ENCODE measurements at regions not wholly inside any gene's neighbourhood (a gene's known extent, or its start where the extent isn't known, plus 50 kb on each side); places are given as distances from the start of the nearest gene placed in this dataset.

- POLR2A ChIA-PET = no interaction called here
- peaks cover 0 to 11% (median 2%) of the 10 kb centered on the region in 9 donors for H3K9me3 Mint-ChIP-seq
- peaks cover 0 to 17% (median 0%) of the 10 kb centered on the region in 4 donors for H3K4me1 Mint-ChIP-seq
- no peaks in the 10 kb centered on the region for H3K36me3 Mint-ChIP-seq
- H3K27ac Mint-ChIP-seq = no peak overlapping the region
- ATAC-seq (no peak), DNase-seq (no peak)
- no peaks in the 10 kb centered on the region for H3K27me3 Mint-ChIP-seq
- H3K4me3 Mint-ChIP-seq = no peak overlapping the region
These were observed 604.2 kb downstream of the LRRIQ3 start for GRCh38 chr1:73593804-73594203.

- no peak for ATAC-seq
- POLR2A ChIA-PET = no interaction called here
- Mint-ChIP-seq H3K9me3 (peaks cover 0 to 11% (median 3%) of the 10 kb centered on the region in 9 donors), H3K27me3 (no peaks in the 10 kb centered on the region), H3K36me3 (no peaks in the 10 kb centered on the region), H3K4me1 (peaks cover 0 to 17% (median 0%) of the 10 kb centered on the region in 4 donors), H3K4me3 (peak overlapping the region in 1 of 10 donors; percentile 64), H3K27ac (no peak overlapping the region)
- no peak for DNase-seq
These were observed 604.6 kb downstream of the LRRIQ3 start for GRCh38 chr1:73593364-73593763.

GRCh38 chr1:73587080-73587479, 610.9 kb downstream of the LRRIQ3 start:
- Mint-ChIP-seq H3K4me1 (no peaks in the 10 kb centered on the region), H3K9me3 (peaks cover 0 to 17% (median 0%) of the 10 kb centered on the region in 9 donors), H3K27ac (no peak overlapping the region), H3K4me3 (no peak overlapping the region), H3K36me3 (no peaks in the 10 kb centered on the region), H3K27me3 (no peaks in the 10 kb centered on the region)
- DNase-seq (no peak), ATAC-seq (no peak)
- POLR2A ChIA-PET = no interaction called here

- ATAC-seq (no peak), DNase-seq (no peak)
- Mint-ChIP-seq H3K36me3 (peaks cover 0 to 4% (median 0%) of the 10 kb centered on the region in 3 donors), H3K4me3 (no peak overlapping the region), H3K27ac (no peak overlapping the region), H3K9me3 (peaks cover 5 to 27% (median 9%) of the 10 kb centered on the region in 9 donors), H3K4me1 (no peaks in the 10 kb centered on the region), H3K27me3 (peaks cover 0 to 2% (median 0%) of the 10 kb centered on the region in 5 donors)
- POLR2A ChIA-PET = no interaction called here
These were observed 620.8 kb downstream of the LRRIQ3 start for GRCh38 chr1:73577206-73577605.

GRCh38 chr1:73576083-73576482, 621.9 kb downstream of the LRRIQ3 start:
- POLR2A ChIA-PET = no interaction called here
- ATAC-seq (no peak), DNase-seq (no peak)
- H3K4me1 Mint-ChIP-seq = no peaks in the 10 kb centered on the region
- H3K27me3 Mint-ChIP-seq = peaks cover 0 to 2% (median 0%) of the 10 kb centered on the region in 5 donors
- H3K27ac Mint-ChIP-seq = no peak overlapping the region
- peaks cover 2 to 27% (median 9%) of the 10 kb centered on the region in 9 donors for H3K9me3 Mint-ChIP-seq
- no peak overlapping the region for H3K4me3 Mint-ChIP-seq
- H3K36me3 Mint-ChIP-seq = peaks cover 0 to 4% (median 0%) of the 10 kb centered on the region in 3 donors

DNA sequence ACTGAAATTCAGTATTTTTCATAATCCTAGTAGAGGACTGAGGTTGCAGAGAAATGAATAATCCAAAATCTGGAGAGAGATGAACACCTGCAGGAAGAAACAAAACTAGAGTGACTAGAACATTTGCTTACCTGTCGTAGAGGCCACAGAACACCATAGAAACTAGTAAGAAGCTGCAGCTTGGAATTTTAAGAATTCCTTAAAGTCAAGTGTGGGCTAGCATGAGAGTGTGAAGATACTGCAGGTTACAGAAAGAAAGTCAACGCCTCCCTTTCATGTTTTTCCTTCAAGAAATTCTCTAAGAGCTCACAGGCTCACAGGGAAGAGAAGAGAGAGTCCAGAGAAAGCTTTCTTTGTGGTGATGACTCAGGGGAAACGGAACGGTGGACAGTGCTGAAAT, 633.7 kb downstream of the LRRIQ3 start:
- Mint-ChIP-seq H3K27me3 (no peaks in the 10 kb centered on the region), H3K36me3 (peaks cover 0 to 8% (median 0%) of the 10 kb centered on the region in 3 donors), H3K4me3 (no peak overlapping the region), H3K27ac (no peak overlapping the region), H3K4me1 (no peaks in the 10 kb centered on the region), H3K9me3 (peaks cover 2 to 19% (median 9%) of the 10 kb centered on the region in 9 donors)
- ATAC-seq (no peak), DNase-seq (no peak)
- POLR2A ChIA-PET = no interaction called here

DNA sequence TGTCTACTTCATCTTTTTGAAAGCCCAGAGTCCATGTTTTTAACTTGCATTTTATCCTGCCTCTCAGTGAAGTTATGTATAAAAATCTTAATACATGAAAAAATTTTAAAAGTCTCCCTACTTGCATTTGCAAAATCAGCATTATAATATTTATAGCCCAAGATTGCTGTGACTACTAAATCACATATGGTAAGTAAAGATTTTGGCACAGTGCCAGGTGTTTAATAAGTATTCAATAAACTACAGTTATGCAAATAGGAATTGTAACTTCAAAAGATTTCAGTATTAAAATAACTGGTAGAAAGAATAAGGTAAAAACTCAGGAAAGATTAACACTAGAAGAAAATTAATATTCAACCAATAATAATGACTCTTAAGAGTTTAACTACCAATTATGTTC, 641.7 kb downstream of the LRRIQ3 start:
- peaks cover 0 to 8% (median 0%) of the 10 kb centered on the region in 3 donors for H3K36me3 Mint-ChIP-seq
- no peak for DNase-seq
- H3K4me1 Mint-ChIP-seq = no peaks in the 10 kb centered on the region
- peaks cover 2 to 24% (median 10%) of the 10 kb centered on the region in 9 donors for H3K9me3 Mint-ChIP-seq
- POLR2A ChIA-PET = no interaction called here
- H3K4me3 Mint-ChIP-seq = no peak overlapping the region
- H3K27me3 Mint-ChIP-seq = no peaks in the 10 kb centered on the region
- no peak for ATAC-seq
- H3K27ac Mint-ChIP-seq = no peak overlapping the region

DNA sequence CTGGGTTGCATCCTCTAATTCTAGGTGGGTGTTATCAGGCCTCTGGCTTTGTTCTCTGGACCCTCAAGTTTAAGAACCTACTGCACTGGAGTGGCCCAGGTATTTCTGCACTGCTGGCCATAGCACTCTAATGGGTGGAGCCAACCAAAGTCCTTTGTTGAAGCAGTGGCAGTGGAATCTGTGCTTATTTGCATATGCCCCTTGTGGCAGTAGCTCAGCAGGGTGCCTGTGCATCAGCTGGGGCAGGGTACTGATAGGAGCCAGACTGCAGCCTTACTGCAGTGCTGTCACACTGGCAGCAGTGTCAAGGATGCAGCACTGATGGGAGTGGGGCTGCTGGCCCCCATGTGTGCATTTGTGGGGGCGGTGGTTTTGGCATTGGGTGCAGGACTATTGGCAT, 660.6 kb downstream of the LRRIQ3 start:
- no peaks in the 10 kb centered on the region for H3K4me1 Mint-ChIP-seq
- H3K9me3 Mint-ChIP-seq = peaks cover 0 to 31% (median 10%) of the 10 kb centered on the region in 9 donors
- H3K27ac Mint-ChIP-seq = no peak overlapping the region
- DNase-seq = no peak
- no peaks in the 10 kb centered on the region for H3K27me3 Mint-ChIP-seq
- ATAC-seq = no peak
- no peak overlapping the region for H3K4me3 Mint-ChIP-seq
- peaks cover 0 to 4% (median 0%) of the 10 kb centered on the region in 3 donors for H3K36me3 Mint-ChIP-seq
- POLR2A ChIA-PET = no interaction called here

GRCh38 chr1:73517603-73518191, 680.3 kb downstream of the LRRIQ3 start:
- peaks cover 0 to 4% (median 0%) of the 10 kb centered on the region in 9 donors for H3K9me3 Mint-ChIP-seq
- H3K27me3 Mint-ChIP-seq = no peaks in the 10 kb centered on the region
- POLR2A ChIA-PET = no interaction called here
- DNase-seq (no peak), ATAC-seq (no peak)
- no peaks in the 10 kb centered on the region for H3K4me1 Mint-ChIP-seq
- H3K27ac Mint-ChIP-seq = no peak overlapping the region
- H3K36me3 Mint-ChIP-seq = no peaks in the 10 kb centered on the region
- H3K4me3 Mint-ChIP-seq = no peak overlapping the region

DNA sequence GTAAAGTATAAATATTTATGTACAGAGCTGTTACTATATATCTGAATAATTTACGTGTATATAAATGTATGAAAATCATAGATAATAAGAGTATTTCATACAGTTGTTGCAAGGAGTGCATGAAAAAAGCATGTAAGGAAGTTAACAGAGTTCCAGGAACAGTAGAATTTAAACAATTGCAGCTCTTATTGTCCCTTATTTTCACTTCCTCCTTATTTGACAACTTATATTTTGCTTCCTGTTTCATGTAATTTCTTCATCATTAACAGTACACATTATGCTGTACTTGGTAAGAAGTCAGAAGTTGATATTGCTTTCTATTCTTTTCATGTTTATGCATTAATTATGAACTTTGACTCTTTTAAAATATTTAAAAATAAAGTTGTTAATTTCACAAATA, 681.5 kb downstream of the LRRIQ3 start:
- no peak overlapping the region for H3K27ac Mint-ChIP-seq
- H3K27me3 Mint-ChIP-seq = no peaks in the 10 kb centered on the region
- ATAC-seq (no peak), DNase-seq (no peak)
- no peak overlapping the region for H3K4me3 Mint-ChIP-seq
- H3K9me3 Mint-ChIP-seq = peaks cover 0 to 12% (median 0%) of the 10 kb centered on the region in 9 donors
- H3K36me3 Mint-ChIP-seq = no peaks in the 10 kb centered on the region
- POLR2A ChIA-PET = no interaction called here
- no peaks in the 10 kb centered on the region for H3K4me1 Mint-ChIP-seq

DNA sequence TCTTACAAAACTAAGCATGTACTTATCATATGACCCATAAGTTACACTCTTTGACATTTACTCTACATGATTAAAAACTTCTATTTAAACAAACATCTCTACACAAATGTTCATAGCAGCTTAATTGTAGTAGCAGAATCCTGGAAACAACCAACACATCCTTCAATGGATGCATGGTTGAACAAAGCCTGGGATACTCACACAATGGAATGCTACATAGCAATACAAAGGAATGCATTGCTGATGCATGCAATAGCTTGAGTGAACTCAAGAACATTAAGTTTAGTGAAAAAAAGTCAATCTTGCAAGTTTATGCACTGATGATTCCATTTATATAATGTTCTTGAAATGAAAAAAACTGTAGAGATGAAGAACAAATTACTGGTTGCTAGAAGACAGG, 686.9 kb downstream of the LRRIQ3 start:
- Mint-ChIP-seq H3K4me1 (no peaks in the 10 kb centered on the region), H3K27me3 (no peaks in the 10 kb centered on the region), H3K4me3 (no peak overlapping the region), H3K9me3 (peaks cover 0 to 28% (median 4%) of the 10 kb centered on the region in 9 donors), H3K27ac (no peak overlapping the region), H3K36me3 (no peaks in the 10 kb centered on the region)
- POLR2A ChIA-PET = no interaction called here
- ATAC-seq (no peak), DNase-seq (no peak)

DNA sequence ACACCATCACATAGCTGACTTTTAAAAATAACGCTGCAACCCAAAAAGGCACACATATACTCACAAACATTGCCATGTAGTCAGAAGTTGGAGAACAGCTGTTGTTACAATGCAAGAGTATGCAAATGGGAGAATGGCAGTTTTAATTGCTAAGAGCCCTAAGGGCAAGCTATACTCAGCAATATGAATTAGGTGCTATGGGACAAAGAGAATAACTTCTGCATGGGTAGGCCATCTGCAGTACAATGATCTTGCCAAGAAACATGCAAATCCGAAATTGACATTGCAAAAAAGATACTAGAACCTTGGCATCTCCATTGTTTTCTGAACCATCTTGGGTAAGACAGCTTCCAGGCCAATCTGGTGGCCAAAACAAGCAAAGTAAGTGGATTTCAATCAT, 697.8 kb downstream of the LRRIQ3 start:
- no peaks in the 10 kb centered on the region for H3K4me1 Mint-ChIP-seq
- no peak for ATAC-seq
- DNase-seq = no peak
- POLR2A ChIA-PET = no interaction called here
- peaks cover 0 to 37% (median 2%) of the 10 kb centered on the region in 9 donors for H3K9me3 Mint-ChIP-seq
- H3K27ac Mint-ChIP-seq = no peak overlapping the region
- H3K36me3 Mint-ChIP-seq = no peaks in the 10 kb centered on the region
- H3K27me3 Mint-ChIP-seq = no peaks in the 10 kb centered on the region
- no peak overlapping the region for H3K4me3 Mint-ChIP-seq

- H3K36me3 Mint-ChIP-seq = no peaks in the 10 kb centered on the region
- POLR2A ChIA-PET = no interaction called here
- peaks cover 0 to 36% (median 1%) of the 10 kb centered on the region in 9 donors for H3K9me3 Mint-ChIP-seq
- DNase-seq (no peak), ATAC-seq (no peak)
- H3K27ac Mint-ChIP-seq = no peak overlapping the region
- H3K4me1 Mint-ChIP-seq = no peaks in the 10 kb centered on the region
- no peaks in the 10 kb centered on the region for H3K27me3 Mint-ChIP-seq
- no peak overlapping the region for H3K4me3 Mint-ChIP-seq
These were observed 698.3 kb downstream of the LRRIQ3 start for GRCh38 chr1:73499671-73500070.

GRCh38 chr1:73491621-73492020, 706.4 kb downstream of the LRRIQ3 start:
- Mint-ChIP-seq H3K4me1 (no peaks in the 10 kb centered on the region), H3K4me3 (no peak overlapping the region), H3K27ac (no peak overlapping the region), H3K36me3 (no peaks in the 10 kb centered on the region), H3K27me3 (no peaks in the 10 kb centered on the region), H3K9me3 (peaks cover 0 to 23% (median 15%) of the 10 kb centered on the region in 9 donors)
- ATAC-seq (no peak), DNase-seq (no peak)
- POLR2A ChIA-PET = no interaction called here
